ENCODE measurements at regions not wholly inside any gene's neighbourhood (a gene's known extent, or its start where the extent isn't known, plus 50 kb on each side); places are given as distances from the start of the nearest gene placed in this dataset.

DNA sequence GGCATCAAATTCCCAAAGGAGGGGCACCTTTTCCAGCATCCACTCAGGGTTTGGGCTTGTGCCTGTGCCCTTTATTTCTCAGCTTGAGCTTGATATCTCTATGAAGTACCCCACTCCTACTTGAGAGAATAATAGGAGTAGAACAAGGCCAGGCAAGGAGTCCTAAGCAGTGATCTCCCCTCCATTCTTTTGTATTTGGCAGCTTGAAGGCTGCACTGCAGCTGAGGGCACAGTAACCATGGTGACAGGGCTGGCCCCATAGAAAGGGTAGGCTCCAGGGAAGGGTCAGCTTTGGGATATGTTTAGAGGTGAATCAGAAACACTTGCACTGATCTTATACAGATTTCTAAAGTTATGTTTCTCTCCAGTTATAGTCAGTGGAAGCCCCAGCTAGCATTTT lies 145.4 kb upstream of the SLC24A5 start:
- TF ChIP-seq, protein P1, sequence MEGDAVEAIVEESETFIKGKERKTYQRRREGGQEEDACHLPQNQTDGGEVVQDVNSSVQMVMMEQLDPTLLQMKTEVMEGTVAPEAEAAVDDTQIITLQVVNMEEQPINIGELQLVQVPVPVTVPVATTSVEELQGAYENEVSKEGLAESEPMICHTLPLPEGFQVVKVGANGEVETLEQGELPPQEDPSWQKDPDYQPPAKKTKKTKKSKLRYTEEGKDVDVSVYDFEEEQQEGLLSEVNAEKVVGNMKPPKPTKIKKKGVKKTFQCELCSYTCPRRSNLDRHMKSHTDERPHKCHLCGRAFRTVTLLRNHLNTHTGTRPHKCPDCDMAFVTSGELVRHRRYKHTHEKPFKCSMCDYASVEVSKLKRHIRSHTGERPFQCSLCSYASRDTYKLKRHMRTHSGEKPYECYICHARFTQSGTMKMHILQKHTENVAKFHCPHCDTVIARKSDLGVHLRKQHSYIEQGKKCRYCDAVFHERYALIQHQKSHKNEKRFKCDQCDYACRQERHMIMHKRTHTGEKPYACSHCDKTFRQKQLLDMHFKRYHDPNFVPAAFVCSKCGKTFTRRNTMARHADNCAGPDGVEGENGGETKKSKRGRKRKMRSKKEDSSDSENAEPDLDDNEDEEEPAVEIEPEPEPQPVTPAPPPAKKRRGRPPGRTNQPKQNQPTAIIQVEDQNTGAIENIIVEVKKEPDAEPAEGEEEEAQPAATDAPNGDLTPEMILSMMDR (conservative IDR thresholded peaks at IDR 0.05; ENCODE audit: low read length), result no peak
- TF ChIP-seq EZH2phosphoT487 (IDR thresholded peaks at IDR 0.05; ENCODE audit: borderline replicate concordance), result no peak

Data from Loucy (cell line).